GM12878 (cell line): ENCODE measurements at regions not wholly inside any gene's neighbourhood (a gene's known extent, or its start where the extent isn't known, plus 50 kb on each side); places are given as distances from the start of the nearest gene placed in this dataset.

Source experiments
- ATAC-seq: fragments of 200-7000 bp; cut with Tn5 transposase; 3 replicates; pipeline ENCODE4 v1.9.1; 2020; ENCODE audit warnings: mild to moderate bottlenecking, moderate library complexity
- BruUV-seq: library from RNA; stranded (reverse); fragments of 400-500 nt; replicated peaks from 2 replicates; lab custom pipeline; 2021; lab: Mats Ljungman, UMichigan
- CTCF ChIA-PET: fragments of 300-600 bp; sonication (Branson Sonifier 250); formaldehyde crosslinking; extraction: SDS; loops from one replicate; lab custom pipeline; 2021; ENCODE audit warnings: inconsistent platforms; lab: Yijun Ruan, JAX
- POLR2A ChIA-PET: fragments of 350-600 bp; formaldehyde crosslinking; extraction: SDS; loops from one replicate; lab custom pipeline; 2021; ENCODE audit warnings: inconsistent platforms; lab: Charles Lee
- RAD21 ChIA-PET: fragments of 300-600 bp; sonication (Branson Sonifier 250); formaldehyde crosslinking; loops from one replicate; lab custom pipeline; 2023; ENCODE audit warnings: antibody characterized with exemption; ENCODE audit not compliant: unreplicated experiment; lab: Charles Lee
- SMC1A ChIA-PET: fragments of 300-600 bp; sonication (Branson Sonifier 250); formaldehyde crosslinking; loops from one replicate; lab custom pipeline; 2023; ENCODE audit not compliant: unreplicated experiment, uncharacterized antibody; lab: Charles Lee
- DNase-seq: peaks from one replicate; pipeline ENCODE4 v3.0.0-alpha.2; 2011; ENCODE audit warnings: low read depth, low spot score
- FAIRE-seq: peaks from 3 replicates; lab custom pipeline; 2011; peaks lifted over from hg19 to GRCh38; lab: Jason Lieb, UNC
- H2AFZ ChIP-seq: 2 replicates; pipeline ENCODE4 v1.6.0; 2011; ENCODE audit warnings: low read depth, low read length, control low read depth; ENCODE audit not compliant: control insufficient read depth
- H3K27ac ChIP-seq: 2 replicates; pipeline ENCODE4 v1.5.1; 2011; ENCODE audit warnings: control low read depth; ENCODE audit not compliant: control insufficient read depth, insufficient read depth
- H3K27me3 ChIP-seq, 2 experiments: replicated peaks in 1 of 2; 2 replicates each; pipeline versions ENCODE4 v1.6.0 to v1.6.1; 2011; ENCODE audit warnings: low read length in 1 of 2; ENCODE audit not compliant: control insufficient read depth in 2 of 2, insufficient read depth in 2 of 2
- H3K36me3 ChIP-seq, 2 experiments: 2 replicates each; pipeline ENCODE4 v1.5.1; 2011; ENCODE audit warnings: low read length in 1 of 2; ENCODE audit not compliant: control insufficient read depth in 2 of 2, insufficient read depth in 2 of 2
- H3K4me1 ChIP-seq: 2 replicates; pipeline ENCODE4 v1.6.1; 2011; ENCODE audit warnings: mild to moderate bottlenecking, low read length, moderate library complexity, mixed read lengths; ENCODE audit not compliant: control insufficient read depth, insufficient read depth
- H3K4me2 ChIP-seq: 2 replicates; pipeline ENCODE4 v1.6.0; 2011; ENCODE audit warnings: control low read depth; ENCODE audit not compliant: control insufficient read depth, insufficient read depth
- H3K4me3 ChIP-seq: fragments of 200-600 bp; sonication (generic); 2 replicates; pipeline ENCODE4 v1.5.1; 2016
- H3K79me2 ChIP-seq: 2 replicates; pipeline ENCODE4 v1.6.0; 2011; ENCODE audit warnings: low read length; ENCODE audit not compliant: control insufficient read depth, insufficient read depth
- H3K9ac ChIP-seq: 2 replicates; pipeline ENCODE4 v1.8.0; 2011; ENCODE audit warnings: low read length, control low read depth, mixed read lengths; ENCODE audit not compliant: control insufficient read depth, insufficient read depth
- H3K9me3 ChIP-seq: replicated peaks from 3 replicates; pipeline ENCODE4 v1.5.1; 2011; ENCODE audit warnings: mild to moderate bottlenecking, low read length; ENCODE audit not compliant: control insufficient read depth, insufficient read depth
- H4K20me1 ChIP-seq: 2 replicates; pipeline ENCODE4 v1.6.0; 2011; ENCODE audit not compliant: control insufficient read depth, insufficient read depth
- CBX5 ChIP-seq: sonication (generic); IDR thresholded peaks from 2 replicates; pipeline ENCODE4 v1.6.1; 2016; ENCODE audit warnings: low read depth, moderate library complexity, mild to moderate bottlenecking, inconsistent platforms
- CEBPB ChIP-seq, 2 experiments: fragments of 150-350 bp in 1 of 2; IDR thresholded peaks; 2 replicates each; pipeline ENCODE4 v1.6.1; 2012 to 2014; ENCODE audit warnings: low read depth in 2 of 2, low read length in 2 of 2, borderline replicate concordance in 1 of 2, inconsistent platforms in 1 of 2
- CREB1 ChIP-seq: IDR thresholded peaks from 2 replicates; pipeline ENCODE4 v1.6.1; 2012; ENCODE audit warnings: low read depth, mild to moderate bottlenecking, inconsistent platforms
- FOS ChIP-seq: IDR thresholded peaks from 3 replicates; pipeline ENCODE4 v1.6.1; 2011; ENCODE audit warnings: borderline replicate concordance; ENCODE audit not compliant: insufficient read length; ENCODE audit errors: extremely low read depth
- MXI1 ChIP-seq: fragments of 150-350 bp; IDR thresholded peaks from 2 replicates; pipeline ENCODE4 v1.6.1; 2011; ENCODE audit warnings: low read depth, mild to moderate bottlenecking, inconsistent platforms, low read length, improper control_type of control experiment
- NFYB ChIP-seq: IDR thresholded peaks from 2 replicates; pipeline ENCODE4 v1.6.1; 2011; ENCODE audit warnings: low read depth, mild to moderate bottlenecking, low read length, improper control_type of control experiment, moderate library complexity; ENCODE audit not compliant: insufficient read depth
- POLR2AphosphoS2 ChIP-seq: IDR thresholded peaks from 2 replicates; pipeline ENCODE4 v1.6.1; 2011; ENCODE audit warnings: low read depth, mild to moderate bottlenecking, low read length, improper control_type of control experiment, moderate library complexity
- RAD51 ChIP-seq: fragments of 450-650 bp; IDR thresholded peaks from 2 replicates; pipeline ENCODE4 v1.6.1; 2016; ENCODE audit warnings: moderate library complexity, mild to moderate bottlenecking, inconsistent platforms
- SMARCA5 ChIP-seq: fragments of 450-650 bp; IDR thresholded peaks from 2 replicates; pipeline ENCODE4 v1.6.1; 2017; ENCODE audit warnings: mild to moderate bottlenecking
- STAT3 ChIP-seq: IDR thresholded peaks from 2 replicates; pipeline ENCODE4 v1.6.1; 2011; ENCODE audit warnings: low read depth, low read length, improper control_type of control experiment
- WRNIP1 ChIP-seq: IDR thresholded peaks from 2 replicates; pipeline ENCODE4 v1.6.1; 2011; ENCODE audit warnings: low read depth, low read length, improper control_type of control experiment, borderline replicate concordance
- WGBS: methylation state at CpG from one replicate; pipeline ENCODE4 v1.1.6; 2016; ENCODE audit warnings: low lambda C conversion rate; ENCODE audit not compliant: insufficient replicate concordance, insufficient coverage; ENCODE audit errors: missing lambda C conversion rate; 5-methylcytosine and 5-hydroxymethylcytosine counted together
- in situ Hi-C: fragments of 300-500 bp; cut with MboI; formaldehyde crosslinking; loops from 9 replicates; pipeline ENCODE4 v1.14.3; 2018; ENCODE audit warnings: mixed read lengths
- intact Hi-C: fragments of 100-400 bp; cut with micrococcal nuclease; formaldehyde crosslinking; loops from one replicate; pipeline ENCODE4 v1.14.2; 2022; ENCODE audit not compliant: unreplicated experiment
- TF ChIP-seq, protein P1 (sequence below): fragments of 450-650 bp; formaldehyde crosslinking; IDR thresholded peaks from 2 replicates; pipeline ENCODE4 v1.4.0; 2020; ENCODE audit warnings: mild to moderate bottlenecking, moderate library complexity
- TF ChIP-seq, protein P2 (sequence below): IDR thresholded peaks from 2 replicates; pipeline ENCODE4 v1.6.1; 2011; ENCODE audit warnings: mild to moderate bottlenecking, low read depth, low read length, moderate library complexity; ENCODE audit not compliant: insufficient replicate concordance
- TF ChIP-seq, protein P3 (sequence below), 3 experiments: IDR thresholded peaks in 2 of 3; conservative IDR thresholded peaks in 1 of 3; 2 replicates each; pipeline ENCODE4 v1.5.1; 2011; ENCODE audit warnings: low read depth in 3 of 3, low read length in 3 of 3, mild to moderate bottlenecking in 3 of 3, control low read depth in 2 of 3, moderate library complexity in 2 of 3, inconsistent platforms in 1 of 3, mixed read lengths in 1 of 3; ENCODE audit not compliant: control insufficient read depth in 2 of 3, insufficient read depth in 1 of 3; ENCODE audit errors: extremely low read depth in 1 of 3
- TF ChIP-seq, protein P4 (sequence below): fragments of 150-350 bp; IDR thresholded peaks from 2 replicates; pipeline ENCODE4 v1.6.1; 2016; ENCODE audit warnings: low read depth, low read length

DNA sequence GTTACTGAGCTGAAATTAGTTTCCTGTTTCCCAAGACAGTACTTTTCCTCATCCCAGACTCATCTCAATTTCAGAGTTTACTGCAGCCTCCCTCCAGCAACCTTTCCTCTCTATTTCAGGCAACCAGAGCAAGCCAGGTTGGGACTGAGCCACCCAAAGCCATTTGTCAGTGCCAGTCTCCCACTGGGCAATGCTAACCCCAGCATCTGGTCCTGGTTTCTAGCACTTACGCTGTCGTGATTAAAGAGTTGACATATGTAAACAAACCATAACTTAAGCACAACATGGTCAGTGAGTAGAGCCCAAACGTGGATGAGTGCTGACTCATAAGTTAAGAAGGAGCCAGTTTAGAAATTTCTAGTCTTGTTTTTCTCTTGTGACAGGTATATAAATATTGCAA is 119.6 kb upstream of the BLID start:
- Histone ChIP-seq H3K36me3 (no peaks in the 10 kb centered on the region), H3K27ac (no peak overlapping the region), H3K4me2 (no peak overlapping the region), H3K4me3 (no peak overlapping the region), H3K9ac (no peak overlapping the region), H3K9me3 (no peaks in the 10 kb centered on the region), H4K20me1 (no peaks in the 10 kb centered on the region), H3K27me3 (no peaks in the 10 kb centered on the region), H3K79me2 (no peaks in the 10 kb centered on the region), H2AFZ (no peak overlapping the region), H3K4me1 (no peaks in the 10 kb centered on the region)
- ATAC-seq: no peak
- intact Hi-C loops: no loop called here
- in situ Hi-C loops: no loop called here
- no TSS peak for BruUV-seq
- ChIA-PET CTCF (no interaction called here), RAD21 (no interaction called here), POLR2A (no interaction called here), SMC1A (interaction anchor here (0.9 kb wide), 1 partner anchor 20 kb away, joined by 3 read pairs; no protein-coding TSS in a partner anchor)
- WGBS: 29% methylated on average over 3 of the region's 3 CpGs
- no peak for FAIRE-seq
- DNase-seq: no peak
- TF ChIP-seq CBX5 (no peak), MXI1 (no peak), RAD51 (no peak), SMARCA5 (no peak), FOS (no peak), CEBPB (IDR thresholded peaks at IDR 0.05; ENCODE audit: borderline replicate concordance in 1 of 2, low read depth in 2 of 2, low read length in 2 of 2) (no peak), STAT3 (no peak), POLR2AphosphoS2 (no peak), WRNIP1 (no peak), NFYB (no peak), CREB1 (no peak)
- TF ChIP-seq, protein P1, sequence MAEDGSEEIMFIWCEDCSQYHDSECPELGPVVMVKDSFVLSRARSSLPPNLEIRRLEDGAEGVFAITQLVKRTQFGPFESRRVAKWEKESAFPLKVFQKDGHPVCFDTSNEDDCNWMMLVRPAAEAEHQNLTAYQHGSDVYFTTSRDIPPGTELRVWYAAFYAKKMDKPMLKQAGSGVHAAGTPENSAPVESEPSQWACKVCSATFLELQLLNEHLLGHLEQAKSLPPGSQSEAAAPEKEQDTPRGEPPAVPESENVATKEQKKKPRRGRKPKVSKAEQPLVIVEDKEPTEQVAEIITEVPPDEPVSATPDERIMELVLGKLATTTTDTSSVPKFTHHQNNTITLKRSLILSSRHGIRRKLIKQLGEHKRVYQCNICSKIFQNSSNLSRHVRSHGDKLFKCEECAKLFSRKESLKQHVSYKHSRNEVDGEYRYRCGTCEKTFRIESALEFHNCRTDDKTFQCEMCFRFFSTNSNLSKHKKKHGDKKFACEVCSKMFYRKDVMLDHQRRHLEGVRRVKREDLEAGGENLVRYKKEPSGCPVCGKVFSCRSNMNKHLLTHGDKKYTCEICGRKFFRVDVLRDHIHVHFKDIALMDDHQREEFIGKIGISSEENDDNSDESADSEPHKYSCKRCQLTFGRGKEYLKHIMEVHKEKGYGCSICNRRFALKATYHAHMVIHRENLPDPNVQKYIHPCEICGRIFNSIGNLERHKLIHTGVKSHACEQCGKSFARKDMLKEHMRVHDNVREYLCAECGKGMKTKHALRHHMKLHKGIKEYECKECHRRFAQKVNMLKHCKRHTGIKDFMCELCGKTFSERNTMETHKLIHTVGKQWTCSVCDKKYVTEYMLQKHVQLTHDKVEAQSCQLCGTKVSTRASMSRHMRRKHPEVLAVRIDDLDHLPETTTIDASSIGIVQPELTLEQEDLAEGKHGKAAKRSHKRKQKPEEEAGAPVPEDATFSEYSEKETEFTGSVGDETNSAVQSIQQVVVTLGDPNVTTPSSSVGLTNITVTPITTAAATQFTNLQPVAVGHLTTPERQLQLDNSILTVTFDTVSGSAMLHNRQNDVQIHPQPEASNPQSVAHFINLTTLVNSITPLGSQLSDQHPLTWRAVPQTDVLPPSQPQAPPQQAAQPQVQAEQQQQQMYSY (CRISPR knock-in tag): no peak
- TF ChIP-seq, protein P2, sequence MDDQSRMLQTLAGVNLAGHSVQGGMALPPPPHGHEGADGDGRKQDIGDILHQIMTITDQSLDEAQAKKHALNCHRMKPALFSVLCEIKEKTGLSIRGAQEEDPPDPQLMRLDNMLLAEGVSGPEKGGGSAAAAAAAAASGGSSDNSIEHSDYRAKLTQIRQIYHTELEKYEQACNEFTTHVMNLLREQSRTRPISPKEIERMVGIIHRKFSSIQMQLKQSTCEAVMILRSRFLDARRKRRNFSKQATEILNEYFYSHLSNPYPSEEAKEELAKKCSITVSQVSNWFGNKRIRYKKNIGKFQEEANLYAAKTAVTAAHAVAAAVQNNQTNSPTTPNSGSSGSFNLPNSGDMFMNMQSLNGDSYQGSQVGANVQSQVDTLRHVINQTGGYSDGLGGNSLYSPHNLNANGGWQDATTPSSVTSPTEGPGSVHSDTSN: no peak
- TF ChIP-seq, protein P3, sequence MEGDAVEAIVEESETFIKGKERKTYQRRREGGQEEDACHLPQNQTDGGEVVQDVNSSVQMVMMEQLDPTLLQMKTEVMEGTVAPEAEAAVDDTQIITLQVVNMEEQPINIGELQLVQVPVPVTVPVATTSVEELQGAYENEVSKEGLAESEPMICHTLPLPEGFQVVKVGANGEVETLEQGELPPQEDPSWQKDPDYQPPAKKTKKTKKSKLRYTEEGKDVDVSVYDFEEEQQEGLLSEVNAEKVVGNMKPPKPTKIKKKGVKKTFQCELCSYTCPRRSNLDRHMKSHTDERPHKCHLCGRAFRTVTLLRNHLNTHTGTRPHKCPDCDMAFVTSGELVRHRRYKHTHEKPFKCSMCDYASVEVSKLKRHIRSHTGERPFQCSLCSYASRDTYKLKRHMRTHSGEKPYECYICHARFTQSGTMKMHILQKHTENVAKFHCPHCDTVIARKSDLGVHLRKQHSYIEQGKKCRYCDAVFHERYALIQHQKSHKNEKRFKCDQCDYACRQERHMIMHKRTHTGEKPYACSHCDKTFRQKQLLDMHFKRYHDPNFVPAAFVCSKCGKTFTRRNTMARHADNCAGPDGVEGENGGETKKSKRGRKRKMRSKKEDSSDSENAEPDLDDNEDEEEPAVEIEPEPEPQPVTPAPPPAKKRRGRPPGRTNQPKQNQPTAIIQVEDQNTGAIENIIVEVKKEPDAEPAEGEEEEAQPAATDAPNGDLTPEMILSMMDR (IDR thresholded peaks at IDR 0.05 in 2 of 3, conservative IDR thresholded peaks at IDR 0.05 in 1 of 3; ENCODE audit: control insufficient read depth in 2 of 3, extremely low read depth in 1 of 3, insufficient read depth in 1 of 3, low read depth in 3 of 3, low read length in 3 of 3): no peak
- TF ChIP-seq, protein P4, sequence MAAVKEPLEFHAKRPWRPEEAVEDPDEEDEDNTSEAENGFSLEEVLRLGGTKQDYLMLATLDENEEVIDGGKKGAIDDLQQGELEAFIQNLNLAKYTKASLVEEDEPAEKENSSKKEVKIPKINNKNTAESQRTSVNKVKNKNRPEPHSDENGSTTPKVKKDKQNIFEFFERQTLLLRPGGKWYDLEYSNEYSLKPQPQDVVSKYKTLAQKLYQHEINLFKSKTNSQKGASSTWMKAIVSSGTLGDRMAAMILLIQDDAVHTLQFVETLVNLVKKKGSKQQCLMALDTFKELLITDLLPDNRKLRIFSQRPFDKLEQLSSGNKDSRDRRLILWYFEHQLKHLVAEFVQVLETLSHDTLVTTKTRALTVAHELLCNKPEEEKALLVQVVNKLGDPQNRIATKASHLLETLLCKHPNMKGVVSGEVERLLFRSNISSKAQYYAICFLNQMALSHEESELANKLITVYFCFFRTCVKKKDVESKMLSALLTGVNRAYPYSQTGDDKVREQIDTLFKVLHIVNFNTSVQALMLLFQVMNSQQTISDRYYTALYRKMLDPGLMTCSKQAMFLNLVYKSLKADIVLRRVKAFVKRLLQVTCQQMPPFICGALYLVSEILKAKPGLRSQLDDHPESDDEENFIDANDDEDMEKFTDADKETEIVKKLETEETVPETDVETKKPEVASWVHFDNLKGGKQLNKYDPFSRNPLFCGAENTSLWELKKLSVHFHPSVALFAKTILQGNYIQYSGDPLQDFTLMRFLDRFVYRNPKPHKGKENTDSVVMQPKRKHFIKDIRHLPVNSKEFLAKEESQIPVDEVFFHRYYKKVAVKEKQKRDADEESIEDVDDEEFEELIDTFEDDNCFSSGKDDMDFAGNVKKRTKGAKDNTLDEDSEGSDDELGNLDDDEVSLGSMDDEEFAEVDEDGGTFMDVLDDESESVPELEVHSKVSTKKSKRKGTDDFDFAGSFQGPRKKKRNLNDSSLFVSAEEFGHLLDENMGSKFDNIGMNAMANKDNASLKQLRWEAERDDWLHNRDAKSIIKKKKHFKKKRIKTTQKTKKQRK: no peak
